HG03469 (cell line): ENCODE measurements at regions not wholly inside any gene's neighbourhood (a gene's known extent, or its start where the extent isn't known, plus 50 kb on each side); places are given as distances from the start of the nearest gene placed in this dataset.
"Not testable (repeated sequence)": the region's sequence is repeated elsewhere in the genome, so short reads cannot be mapped to it uniquely, and the experiment has no call there.

ENCODE experiments used
- ATAC-seq: cut with Tn5 transposase; IDR thresholded peaks from one replicate; pipeline ENCODE4 v1.9.1; 2021; ENCODE audit warnings: mild to moderate bottlenecking, moderate library complexity, moderate number of reproducible peaks; ENCODE audit not compliant: unreplicated experiment

- ATAC-seq = no peak
Measured at GRCh38 chr3:99322551-99322950, 315.8 kb upstream of the COL8A1 start.

GRCh38 chr3:99321261-99321660 lies 317.1 kb upstream of the COL8A1 start:
- no peak for ATAC-seq

GRCh38 chr3:99319961-99320360 lies 318.4 kb upstream of the COL8A1 start:
- no peak for ATAC-seq

- no peak for ATAC-seq
Measured at GRCh38 chr3:99319450-99319849, 318.9 kb upstream of the COL8A1 start.

GRCh38 chr3:99317201-99317600 lies 321.2 kb upstream of the COL8A1 start:
- ATAC-seq = no peak

- ATAC-seq = no peak
Measured at GRCh38 chr3:99315896-99316295, 322.5 kb upstream of the COL8A1 start.

GRCh38 chr3:99313485-99313884 lies 324.9 kb upstream of the COL8A1 start:
- no peak for ATAC-seq

GRCh38 chr3:99298661-99299060 lies 339.7 kb upstream of the COL8A1 start:
- ATAC-seq = no peak

GRCh38 chr3:99295836-99296235 lies 342.6 kb upstream of the COL8A1 start:
- no peak for ATAC-seq

- ATAC-seq = not testable (repeated sequence)
Measured at GRCh38 chr3:99294092-99294491, 344.3 kb upstream of the COL8A1 start.

GRCh38 chr3:99287876-99288275 lies 350.5 kb upstream of the COL8A1 start:
- no peak for ATAC-seq

- no peak for ATAC-seq
Measured at GRCh38 chr3:99286266-99286845, 352.0 kb upstream of the COL8A1 start.

- ATAC-seq = no peak
Measured at GRCh38 chr3:99269606-99270351, 368.3 kb upstream of the DCBLD2 start.

GRCh38 chr3:99256788-99257187 lies 355.3 kb upstream of the DCBLD2 start:
- ATAC-seq = no peak

- no peak for ATAC-seq
Measured at GRCh38 chr3:99253963-99254355, 352.5 kb upstream of the DCBLD2 start.

- no peak for ATAC-seq
Measured at GRCh38 chr3:99250821-99251355, 349.4 kb upstream of the DCBLD2 start.

- ATAC-seq = no peak
Measured at GRCh38 chr3:99250272-99250671, 348.8 kb upstream of the DCBLD2 start.

GRCh38 chr3:99249627-99250026 lies 348.1 kb upstream of the DCBLD2 start:
- no peak for ATAC-seq

- no peak for ATAC-seq
Measured at GRCh38 chr3:99248913-99249312, 347.4 kb upstream of the DCBLD2 start.

- ATAC-seq = no peak
Measured at GRCh38 chr3:99248130-99248529, 346.6 kb upstream of the DCBLD2 start.

- no peak for ATAC-seq
Measured at GRCh38 chr3:99246010-99246654, 344.6 kb upstream of the DCBLD2 start.

- no peak for ATAC-seq
Measured at GRCh38 chr3:99242271-99242670, 340.8 kb upstream of the DCBLD2 start.
